HepG2 (cell line): ENCODE measurements at regions not wholly inside any gene's neighbourhood (a gene's known extent, or its start where the extent isn't known, plus 50 kb on each side); places are given as distances from the start of the nearest gene placed in this dataset.

Experiments
- ATAC-seq: fragments of 200-7000 bp; cut with Tn5 transposase; 3 replicates; pipeline ENCODE4 v1.9.1; 2020; ENCODE audit warnings: mild to moderate bottlenecking, moderate library complexity
- BruUV-seq: library from RNA; stranded (reverse); fragments of 400-500 nt; replicated peaks from 2 replicates; lab custom pipeline; 2021; lab: Mats Ljungman, UMichigan
- CTCF ChIA-PET: fragments of 300-600 bp; formaldehyde crosslinking; extraction: SDS; loops from one replicate; lab custom pipeline; 2021; ENCODE audit warnings: low total read pairs, inconsistent platforms, low intra/inter-chr PET ratio; lab: Yijun Ruan, JAX
- POLR2A ChIA-PET: fragments of 350-600 bp; sonication (Branson Sonifier 250); formaldehyde crosslinking; loops from one replicate; lab custom pipeline; 2020; ENCODE audit warnings: antibody characterized with exemption, inconsistent platforms; lab: Yijun Ruan, JAX
- DNase-seq: peaks from one replicate; pipeline ENCODE4 v3.0.0-alpha.2; 2015; ENCODE audit warnings: low spot score
- FAIRE-seq: peaks from 3 replicates; lab custom pipeline; 2011; peaks lifted over from hg19 to GRCh38; lab: Jason Lieb, UNC
- H2AFZ ChIP-seq: one replicate; pipeline ENCODE4 v1.6.1; 2011; ENCODE audit warnings: low read length, inconsistent platforms
- H3K27ac ChIP-seq: fragments of 300-600 bp; 3 replicates; pipeline ENCODE4 v1.8.0; 2011; ENCODE audit warnings: mixed run types, mild to moderate bottlenecking, mixed read lengths, low read length, inconsistent platforms; ENCODE audit not compliant: insufficient read depth; ENCODE audit errors: extremely low read length
- H3K27me3 ChIP-seq, 2 experiments: fragments of 200-600 bp in 1 of 2; 2 replicates in 1 of 2; 3 replicates in 1 of 2; pipeline versions ENCODE4 v1.6.0 to v1.8.0; 2011; ENCODE audit warnings: low read length in 2 of 2, mild to moderate bottlenecking in 2 of 2, moderate library complexity in 2 of 2, inconsistent platforms in 1 of 2; ENCODE audit not compliant: insufficient read depth in 2 of 2, control insufficient read depth in 1 of 2
- H3K36me3 ChIP-seq, 2 experiments: fragments of 200-600 bp in 1 of 2; replicated peaks in 1 of 2; 2 replicates in 1 of 2; 3 replicates in 1 of 2; pipeline versions ENCODE4 v1.5.1 to v1.8.0; 2011; ENCODE audit warnings: low read length in 2 of 2, inconsistent platforms in 1 of 2; ENCODE audit not compliant: insufficient read depth in 2 of 2, control insufficient read depth in 1 of 2
- H3K4me1 ChIP-seq: 2 replicates; pipeline ENCODE4 v1.5.1; 2012; ENCODE audit warnings: low read length, inconsistent platforms; ENCODE audit not compliant: insufficient read depth
- H3K4me2 ChIP-seq: 2 replicates; pipeline ENCODE4 v1.6.0; 2011; ENCODE audit warnings: low read depth, low read length, inconsistent platforms
- H3K4me3 ChIP-seq, 3 experiments: fragments of 200-600 bp in 1 of 3; sonication (generic), shearing (Covaris generic) in 1 of 3; replicated peaks in 1 of 3; 2 replicates each; pipeline ENCODE4 v1.5.1; 2011 to 2016; ENCODE audit warnings: low read length in 3 of 3, inconsistent platforms in 2 of 3, low read depth in 2 of 3, mild to moderate bottlenecking in 2 of 3, control low read depth in 1 of 3, mixed read lengths in 1 of 3; ENCODE audit not compliant: insufficient read depth in 1 of 3
- H3K79me2 ChIP-seq: one replicate; pipeline ENCODE4 v1.6.1; 2011; ENCODE audit warnings: low read length, inconsistent platforms; ENCODE audit not compliant: insufficient read depth
- H3K9ac ChIP-seq: 2 replicates; pipeline ENCODE4 v1.6.0; 2011; ENCODE audit warnings: mild to moderate bottlenecking, low read depth, low read length, inconsistent platforms; ENCODE audit not compliant: insufficient read depth
- H3K9me3 ChIP-seq: 2 replicates; pipeline ENCODE4 v1.5.1; 2012; ENCODE audit warnings: mild to moderate bottlenecking, low read length
- H4K20me1 ChIP-seq: 2 replicates; pipeline ENCODE4 v1.6.0; 2011; ENCODE audit warnings: inconsistent platforms, mild to moderate bottlenecking, low read length, moderate library complexity; ENCODE audit not compliant: insufficient read depth
- CEBPB ChIP-seq: IDR thresholded peaks from 2 replicates; pipeline ENCODE4 v1.6.1; 2011; ENCODE audit warnings: low read depth, low read length, improper control_type of control experiment, borderline replicate concordance
- IKZF4 ChIP-seq: sonication (generic); formaldehyde crosslinking; IDR thresholded peaks from 2 replicates; pipeline ENCODE4 v1.5.1; 2020; ENCODE audit warnings: borderline replicate concordance, mild to moderate bottlenecking, low read depth, missing genetic modification reagents; ENCODE audit errors: not compliant biosample characterization
- IRX3 ChIP-seq: sonication (generic); formaldehyde crosslinking; IDR thresholded peaks from 2 replicates; pipeline ENCODE4 v1.8.1; 2023; ENCODE audit warnings: mild to moderate bottlenecking, low read depth, missing genetic modification reagents, borderline replicate concordance
- KLF11 ChIP-seq: IDR thresholded peaks from 2 replicates; pipeline ENCODE4 v1.6.1; 2016; ENCODE audit warnings: missing compliant biosample characterization
- ZFP90 ChIP-seq: sonication (generic); formaldehyde crosslinking; IDR thresholded peaks from 2 replicates; pipeline ENCODE4 v1.8.0; 2022; ENCODE audit warnings: missing genetic modification reagents, mild to moderate bottlenecking, inconsistent platforms, borderline replicate concordance
- ZFYVE20 ChIP-seq: sonication (generic); formaldehyde crosslinking; IDR thresholded peaks from 2 replicates; pipeline ENCODE4 v1.8.0; 2023; ENCODE audit warnings: low read depth, mild to moderate bottlenecking, moderate library complexity, missing genetic modification reagents, borderline replicate concordance
- ZNF451 ChIP-seq: sonication (generic); formaldehyde crosslinking; IDR thresholded peaks from 2 replicates; pipeline ENCODE4 v1.5.0; 2020; ENCODE audit warnings: mild to moderate bottlenecking, missing genetic modification reagents
- WGBS: methylation state at CpG from one replicate; pipeline ENCODE4 v1.1.6; 2017; ENCODE audit warnings: low lambda C conversion rate; 5-methylcytosine and 5-hydroxymethylcytosine counted together
- in situ Hi-C: cut with HindIII; loops from 2 replicates; pipeline ENCODE4 v1.10.0; 2017; ENCODE audit warnings: low pct_unique_long_range_greater_than_20kb; ENCODE audit not compliant: extremely low pct_ligation_motif_present
- intact Hi-C: fragments of 100-400 bp; cut with micrococcal nuclease; formaldehyde crosslinking; loops from one replicate; pipeline ENCODE4 v1.10.0; 2022; ENCODE audit not compliant: unreplicated experiment
- TF ChIP-seq, protein P1 (sequence below): sonication (generic); formaldehyde crosslinking; IDR thresholded peaks from 2 replicates; pipeline ENCODE4 v1.5.0; 2020; ENCODE audit warnings: mild to moderate bottlenecking, missing genetic modification reagents, borderline replicate concordance

DNA sequence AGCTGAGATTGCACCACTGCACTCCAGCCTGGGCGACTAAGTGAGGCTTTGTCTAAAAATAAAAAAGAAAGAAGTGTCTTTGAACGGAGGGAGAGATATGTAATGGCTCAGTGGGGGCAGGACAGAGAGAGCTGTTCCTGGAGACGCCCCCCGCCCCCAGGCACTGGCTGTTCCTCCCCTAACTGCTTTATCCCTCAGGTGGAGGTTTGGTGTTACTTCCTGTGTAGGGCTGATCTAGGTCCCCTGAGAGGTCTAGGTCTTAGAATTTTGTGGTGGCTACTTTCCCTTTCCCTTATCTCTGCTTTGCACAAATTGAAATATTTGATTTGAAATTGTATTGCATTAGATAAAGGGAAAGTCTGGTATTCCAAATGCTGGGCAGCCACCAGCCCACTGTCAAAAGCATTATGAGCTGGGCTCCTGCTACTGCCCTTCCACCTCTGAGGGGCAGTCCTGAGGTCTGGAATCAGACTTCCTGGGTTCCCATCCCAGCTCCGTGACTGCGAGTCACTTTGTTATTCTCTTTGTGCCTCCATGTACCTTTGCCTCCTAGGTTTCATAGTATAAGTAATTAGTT is 134.8 kb upstream of the KIF26B start:
- no peak overlapping the region for H3K27ac ChIP-seq
- DNase-seq: no peak
- POLR2A ChIA-PET: no interaction called here
- H3K9me3 ChIP-seq: no peaks in the 10 kb centered on the region
- H2AFZ ChIP-seq: no peak overlapping the region
- no peaks in the 10 kb centered on the region for H3K79me2 ChIP-seq
- BruUV-seq: no TSS peak
- H4K20me1 ChIP-seq: no peaks in the 10 kb centered on the region
- in situ Hi-C loops (no loop called here), intact Hi-C loops (no loop called here)
- WGBS: 95% methylated on average over 6 of the region's 6 CpGs
- no peaks in the 10 kb centered on the region for H3K4me1 ChIP-seq
- no peaks in the 10 kb centered on the region for H3K27me3 ChIP-seq
- H3K4me2 ChIP-seq: no peak overlapping the region
- no peak overlapping the region for H3K9ac ChIP-seq
- CTCF ChIA-PET: no interaction called here
- H3K36me3 ChIP-seq: no peaks in the 10 kb centered on the region
- ATAC-seq: no peak
- TF ChIP-seq ZFP90 (CRISPR knock-in tag): no peak
- no peak for TF ChIP-seq ZNF451 (CRISPR knock-in tag)
- TF ChIP-seq, protein P1, sequence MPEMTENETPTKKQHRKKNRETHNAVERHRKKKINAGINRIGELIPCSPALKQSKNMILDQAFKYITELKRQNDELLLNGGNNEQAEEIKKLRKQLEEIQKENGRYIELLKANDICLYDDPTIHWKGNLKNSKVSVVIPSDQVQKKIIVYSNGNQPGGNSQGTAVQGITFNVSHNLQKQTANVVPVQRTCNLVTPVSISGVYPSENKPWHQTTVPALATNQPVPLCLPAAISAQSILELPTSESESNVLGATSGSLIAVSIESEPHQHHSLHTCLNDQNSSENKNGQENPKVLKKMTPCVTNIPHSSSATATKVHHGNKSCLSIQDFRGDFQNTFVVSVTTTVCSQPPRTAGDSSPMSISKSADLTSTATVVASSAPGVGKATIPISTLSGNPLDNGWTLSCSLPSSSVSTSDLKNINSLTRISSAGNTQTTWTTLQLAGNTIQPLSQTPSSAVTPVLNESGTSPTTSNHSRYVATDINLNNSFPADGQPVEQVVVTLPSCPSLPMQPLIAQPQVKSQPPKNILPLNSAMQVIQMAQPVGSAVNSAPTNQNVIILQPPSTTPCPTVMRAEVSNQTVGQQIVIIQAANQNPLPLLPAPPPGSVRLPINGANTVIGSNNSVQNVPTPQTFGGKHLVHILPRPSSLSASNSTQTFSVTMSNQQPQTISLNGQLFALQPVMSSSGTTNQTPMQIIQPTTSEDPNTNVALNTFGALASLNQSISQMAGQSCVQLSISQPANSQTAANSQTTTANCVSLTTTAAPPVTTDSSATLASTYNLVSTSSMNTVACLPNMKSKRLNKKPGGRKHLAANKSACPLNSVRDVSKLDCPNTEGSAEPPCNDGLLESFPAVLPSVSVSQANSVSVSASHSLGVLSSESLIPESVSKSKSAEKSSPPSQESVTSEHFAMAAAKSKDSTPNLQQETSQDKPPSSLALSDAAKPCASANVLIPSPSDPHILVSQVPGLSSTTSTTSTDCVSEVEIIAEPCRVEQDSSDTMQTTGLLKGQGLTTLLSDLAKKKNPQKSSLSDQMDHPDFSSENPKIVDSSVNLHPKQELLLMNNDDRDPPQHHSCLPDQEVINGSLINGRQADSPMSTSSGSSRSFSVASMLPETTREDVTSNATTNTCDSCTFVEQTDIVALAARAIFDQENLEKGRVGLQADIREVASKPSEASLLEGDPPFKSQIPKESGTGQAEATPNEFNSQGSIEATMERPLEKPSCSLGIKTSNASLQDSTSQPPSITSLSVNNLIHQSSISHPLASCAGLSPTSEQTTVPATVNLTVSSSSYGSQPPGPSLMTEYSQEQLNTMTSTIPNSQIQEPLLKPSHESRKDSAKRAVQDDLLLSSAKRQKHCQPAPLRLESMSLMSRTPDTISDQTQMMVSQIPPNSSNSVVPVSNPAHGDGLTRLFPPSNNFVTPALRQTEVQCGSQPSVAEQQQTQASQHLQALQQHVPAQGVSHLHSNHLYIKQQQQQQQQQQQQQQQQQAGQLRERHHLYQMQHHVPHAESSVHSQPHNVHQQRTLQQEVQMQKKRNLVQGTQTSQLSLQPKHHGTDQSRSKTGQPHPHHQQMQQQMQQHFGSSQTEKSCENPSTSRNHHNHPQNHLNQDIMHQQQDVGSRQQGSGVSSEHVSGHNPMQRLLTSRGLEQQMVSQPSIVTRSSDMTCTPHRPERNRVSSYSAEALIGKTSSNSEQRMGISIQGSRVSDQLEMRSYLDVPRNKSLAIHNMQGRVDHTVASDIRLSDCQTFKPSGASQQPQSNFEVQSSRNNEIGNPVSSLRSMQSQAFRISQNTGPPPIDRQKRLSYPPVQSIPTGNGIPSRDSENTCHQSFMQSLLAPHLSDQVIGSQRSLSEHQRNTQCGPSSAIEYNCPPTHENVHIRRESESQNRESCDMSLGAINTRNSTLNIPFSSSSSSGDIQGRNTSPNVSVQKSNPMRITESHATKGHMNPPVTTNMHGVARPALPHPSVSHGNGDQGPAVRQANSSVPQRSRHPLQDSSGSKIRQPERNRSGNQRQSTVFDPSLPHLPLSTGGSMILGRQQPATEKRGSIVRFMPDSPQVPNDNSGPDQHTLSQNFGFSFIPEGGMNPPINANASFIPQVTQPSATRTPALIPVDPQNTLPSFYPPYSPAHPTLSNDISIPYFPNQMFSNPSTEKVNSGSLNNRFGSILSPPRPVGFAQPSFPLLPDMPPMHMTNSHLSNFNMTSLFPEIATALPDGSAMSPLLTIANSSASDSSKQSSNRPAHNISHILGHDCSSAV (CRISPR knock-in tag): no peak
- no peak for TF ChIP-seq ZFYVE20 (CRISPR knock-in tag)
- no peak for TF ChIP-seq KLF11 (CRISPR knock-in tag)
- no peak for TF ChIP-seq IRX3 (CRISPR knock-in tag)
- no peak for TF ChIP-seq CEBPB
- no peak for TF ChIP-seq IKZF4 (CRISPR knock-in tag)
- TF ChIP-seq, all 625 proteins: peak for 0
- FAIRE-seq: no peak
- H3K4me3 ChIP-seq: no peak overlapping the region
